ENCODE measurements at regions not wholly inside any gene's neighbourhood (a gene's known extent, or its start where the extent isn't known, plus 50 kb on each side); places are given as distances from the start of the nearest gene placed in this dataset.

- WGBS, 2 donors, result 85 to 89% methylated on average over 3 of the region's 3 CpGs
- no peak overlapping the region for H3K4me3 ChIP-seq
- H3K27ac ChIP-seq, result no peak overlapping the region
- TF ChIP-seq CTCF (IDR thresholded peaks at IDR 0.05), result no peak
- H3K27me3 ChIP-seq, result no peaks in the 10 kb centered on the region
- H3K9me3 ChIP-seq, result no peaks in the 10 kb centered on the region
- H3K36me3 ChIP-seq (ENCODE audit: low read depth, missing control alignments), result no peaks in the 10 kb centered on the region
- H3K4me1 ChIP-seq, result no peaks in the 10 kb centered on the region
- DNase-seq, result no peak
- intact Hi-C loops (cut with DNase I; ENCODE audit: low total_unique reads), result no loop called here
Measured at GRCh38 chrX:20670611-20671010, 403.9 kb upstream of the RPS6KA3 start.

GRCh38 chrX:20668550-20668949, 401.8 kb upstream of the RPS6KA3 start:
- no peak for DNase-seq
- intact Hi-C loops (cut with DNase I; ENCODE audit: low total_unique reads), result no loop called here
- Histone ChIP-seq H3K4me3 (no peak overlapping the region), H3K36me3 (ENCODE audit: low read depth, missing control alignments) (no peaks in the 10 kb centered on the region), H3K9me3 (no peaks in the 10 kb centered on the region), H3K27me3 (no peaks in the 10 kb centered on the region), H3K4me1 (no peaks in the 10 kb centered on the region), H3K27ac (no peak overlapping the region)
- TF ChIP-seq CTCF (IDR thresholded peaks at IDR 0.05) (no peak), POLR2A (IDR thresholded peaks at IDR 0.05) (no peak)
- 91 to 100% methylated on average over 1 of the region's 1 CpG for WGBS, 2 donors

GRCh38 chrX:20666331-20666730, 399.6 kb upstream of the RPS6KA3 start:
- Histone ChIP-seq H3K36me3 (ENCODE audit: low read depth, missing control alignments) (no peaks in the 10 kb centered on the region), H3K27me3 (no peaks in the 10 kb centered on the region), H3K4me1 (no peaks in the 10 kb centered on the region), H3K4me3 (no peak overlapping the region), H3K9me3 (no peaks in the 10 kb centered on the region), H3K27ac (no peak overlapping the region)
- intact Hi-C loops (cut with DNase I; ENCODE audit: low total_unique reads), result no loop called here
- DNase-seq, result no peak
- WGBS, 2 donors, result 34 to 38% methylated on average over 2 to 3 of the region's 3 CpGs
- TF ChIP-seq CTCF (IDR thresholded peaks at IDR 0.05) (no peak), POLR2A (IDR thresholded peaks at IDR 0.05) (no peak)

GRCh38 chrX:20665481-20665880, 398.8 kb upstream of the RPS6KA3 start:
- no peak for DNase-seq
- no peaks in the 10 kb centered on the region for H3K9me3 ChIP-seq
- no peak overlapping the region for H3K27ac ChIP-seq
- TF ChIP-seq CTCF (IDR thresholded peaks at IDR 0.05) (no peak), POLR2A (IDR thresholded peaks at IDR 0.05) (no peak)
- H3K4me1 ChIP-seq, result no peaks in the 10 kb centered on the region
- no peak overlapping the region for H3K4me3 ChIP-seq
- WGBS, 2 donors, result 51 to 63% methylated on average over 4 to 5 of the region's 5 CpGs
- intact Hi-C loops (cut with DNase I; ENCODE audit: low total_unique reads), result no loop called here
- H3K27me3 ChIP-seq, result no peaks in the 10 kb centered on the region
- H3K36me3 ChIP-seq (ENCODE audit: low read depth, missing control alignments), result no peaks in the 10 kb centered on the region

- no peaks in the 10 kb centered on the region for H3K36me3 ChIP-seq (ENCODE audit: low read depth, missing control alignments)
- no peaks in the 10 kb centered on the region for H3K4me1 ChIP-seq
- H3K27me3 ChIP-seq, result no peaks in the 10 kb centered on the region
- TF ChIP-seq CTCF (IDR thresholded peaks at IDR 0.05), result no peak
- TF ChIP-seq POLR2A (IDR thresholded peaks at IDR 0.05), result no peak
- no peak overlapping the region for H3K27ac ChIP-seq
- no peak for DNase-seq
- H3K4me3 ChIP-seq, result no peak overlapping the region
- 33 to 36% methylated on average over 3 of the region's 3 CpGs for WGBS, 2 donors
- no peaks in the 10 kb centered on the region for H3K9me3 ChIP-seq
- intact Hi-C loops (cut with DNase I; ENCODE audit: low total_unique reads), result no loop called here
Measured at GRCh38 chrX:20664774-20665173, 398.1 kb upstream of the RPS6KA3 start.
